Activated naive CD4-positive, alpha-beta T cell treated with anti-CD3 and anti-CD28 coated beads, Interleukin-2, amount 50 U/mL, for 72 hours (primary cell): ENCODE measurements at regions not wholly inside any gene's neighbourhood (a gene's known extent, or its start where the extent isn't known, plus 50 kb on each side); places are given as distances from the start of the nearest gene placed in this dataset.

ENCODE experiments used
- ATAC-seq, 2 donors: fragments of 150-1000 bp; cut with Tn5 transposase; 2 replicates each; pipeline ENCODE4 v1.10.0; 2021; ENCODE audit warnings: mild to moderate bottlenecking in 2 of 2, moderate library complexity in 2 of 2
- DNase-seq, 2 donors: peaks; one replicate each; pipeline ENCODE4 v3.0.0; 2021 to 2022; ENCODE audit warnings: low spot score in 2 of 2
- H3K27ac Mint-ChIP-seq, 2 donors: one replicate each; pipeline ENCODE4 v1.8.0; 2022; ENCODE audit warnings: mild to moderate bottlenecking in 2 of 2, mixed read lengths in 2 of 2
- H3K36me3 Mint-ChIP-seq, 2 donors: one replicate each; pipeline ENCODE4 v1.8.0; 2022; ENCODE audit warnings: mixed read lengths in 2 of 2
- H3K9me3 Mint-ChIP-seq, 2 donors: one replicate each; pipeline ENCODE4 v1.8.0; 2022; ENCODE audit warnings: mixed read lengths in 2 of 2

GRCh38 chrX:40440866-40441265 lies 139.9 kb upstream of the ATP6AP2 start:
- Mint-ChIP-seq H3K9me3 (no peaks in the 10 kb centered on the region), H3K27ac (no peak overlapping the region), H3K36me3 (no peaks in the 10 kb centered on the region)
- ATAC-seq, result no peak
- no peak for DNase-seq

- no peak for DNase-seq
- no peaks in the 10 kb centered on the region for H3K36me3 Mint-ChIP-seq
- H3K27ac Mint-ChIP-seq, result no peak overlapping the region
- H3K9me3 Mint-ChIP-seq, result no peaks in the 10 kb centered on the region
- ATAC-seq, result peak in 1 of 2 donors; percentile 44
These were observed 140.9 kb upstream of the ATP6AP2 start for GRCh38 chrX:40439625-40440532.

- no peak overlapping the region for H3K27ac Mint-ChIP-seq
- H3K36me3 Mint-ChIP-seq, result no peaks in the 10 kb centered on the region
- ATAC-seq (no peak), DNase-seq (no peak)
- no peaks in the 10 kb centered on the region for H3K9me3 Mint-ChIP-seq
These were observed 143.4 kb upstream of the ATP6AP2 start for GRCh38 chrX:40437348-40437747.

- Mint-ChIP-seq H3K27ac (no peak overlapping the region), H3K9me3 (no peaks in the 10 kb centered on the region), H3K36me3 (no peaks in the 10 kb centered on the region)
- ATAC-seq, result no peak
- DNase-seq, result no peak
These were observed 145.8 kb upstream of the ATP6AP2 start for GRCh38 chrX:40434947-40435346.

GRCh38 chrX:40434443-40434842 lies 146.3 kb upstream of the ATP6AP2 start:
- H3K9me3 Mint-ChIP-seq, result no peaks in the 10 kb centered on the region
- ATAC-seq (no peak), DNase-seq (no peak)
- no peaks in the 10 kb centered on the region for H3K36me3 Mint-ChIP-seq
- H3K27ac Mint-ChIP-seq, result no peak overlapping the region

GRCh38 chrX:40433160-40433559 lies 147.6 kb upstream of the ATP6AP2 start:
- Mint-ChIP-seq H3K27ac (no peak overlapping the region), H3K9me3 (no peaks in the 10 kb centered on the region), H3K36me3 (no peaks in the 10 kb centered on the region)
- ATAC-seq, result no peak
- no peak for DNase-seq

GRCh38 chrX:40424259-40424658 lies 156.5 kb upstream of the ATP6AP2 start:
- DNase-seq (no peak), ATAC-seq (no peak)
- Mint-ChIP-seq H3K36me3 (no peaks in the 10 kb centered on the region), H3K9me3 (peaks cover 0 to 11% of the 10 kb centered on the region in 2 donors), H3K27ac (no peak overlapping the region)

- peaks cover 0 to 11% of the 10 kb centered on the region in 2 donors for H3K9me3 Mint-ChIP-seq
- ATAC-seq (no peak), DNase-seq (no peak)
- H3K36me3 Mint-ChIP-seq, result no peaks in the 10 kb centered on the region
- no peak overlapping the region for H3K27ac Mint-ChIP-seq
These were observed 157.5 kb upstream of the ATP6AP2 start for GRCh38 chrX:40423299-40423698.

- no peak for DNase-seq
- Mint-ChIP-seq H3K27ac (no peak overlapping the region), H3K36me3 (no peaks in the 10 kb centered on the region), H3K9me3 (peaks cover 0 to 11% of the 10 kb centered on the region in 2 donors)
- no peak for ATAC-seq
These were observed 158.7 kb upstream of the ATP6AP2 start for GRCh38 chrX:40422021-40422420.

- Mint-ChIP-seq H3K36me3 (no peaks in the 10 kb centered on the region), H3K27ac (peak overlapping the region in 1 of 2 donors; percentile 72), H3K9me3 (peaks cover 0 to 11% of the 10 kb centered on the region in 2 donors)
- DNase-seq (no peak), ATAC-seq (no peak)
These were observed 159.7 kb upstream of the ATP6AP2 start for GRCh38 chrX:40420899-40421729.

- DNase-seq (no peak), ATAC-seq (peak; percentile 46 to 53)
- no peaks in the 10 kb centered on the region for H3K36me3 Mint-ChIP-seq
- no peak overlapping the region for H3K27ac Mint-ChIP-seq
- peaks cover 0 to 7% of the 10 kb centered on the region in 2 donors for H3K9me3 Mint-ChIP-seq
These were observed 162.0 kb upstream of the ATP6AP2 start for GRCh38 chrX:40418813-40419195.

GRCh38 chrX:40418146-40418812 lies 162.5 kb upstream of the ATP6AP2 start:
- Mint-ChIP-seq H3K36me3 (no peaks in the 10 kb centered on the region), H3K27ac (no peak overlapping the region), H3K9me3 (peaks cover 0 to 7% of the 10 kb centered on the region in 2 donors)
- ATAC-seq, result peak in 1 of 2 donors; percentile 56
- DNase-seq, result no peak

GRCh38 chrX:40415675-40416074 lies 165.1 kb upstream of the ATP6AP2 start:
- Mint-ChIP-seq H3K27ac (no peak overlapping the region), H3K36me3 (no peaks in the 10 kb centered on the region), H3K9me3 (no peaks in the 10 kb centered on the region)
- ATAC-seq (no peak), DNase-seq (no peak)

- no peaks in the 10 kb centered on the region for H3K9me3 Mint-ChIP-seq
- no peak for ATAC-seq
- DNase-seq, result no peak
- no peak overlapping the region for H3K27ac Mint-ChIP-seq
- H3K36me3 Mint-ChIP-seq, result no peaks in the 10 kb centered on the region
These were observed 166.4 kb upstream of the ATP6AP2 start for GRCh38 chrX:40414335-40414734.

- H3K9me3 Mint-ChIP-seq, result peaks cover 3 to 5% of the 10 kb centered on the region in 2 donors
- peak in 1 of 2 donors; percentile 28 for ATAC-seq
- peaks cover 0 to 4% of the 10 kb centered on the region in 2 donors for H3K36me3 Mint-ChIP-seq
- DNase-seq, result no peak
- no peak overlapping the region for H3K27ac Mint-ChIP-seq
These were observed 169.2 kb upstream of the ATP6AP2 start for GRCh38 chrX:40411340-40412111.

- peaks cover 0 to 4% of the 10 kb centered on the region in 2 donors for H3K36me3 Mint-ChIP-seq
- DNase-seq, result no peak
- ATAC-seq, result no peak
- H3K9me3 Mint-ChIP-seq, result peaks cover 3 to 5% of the 10 kb centered on the region in 2 donors
- H3K27ac Mint-ChIP-seq, result no peak overlapping the region
These were observed 169.9 kb upstream of the ATP6AP2 start for GRCh38 chrX:40410859-40411258.
